GM18858 (cell line): ENCODE measurements at regions not wholly inside any gene's neighbourhood (a gene's known extent, or its start where the extent isn't known, plus 50 kb on each side); places are given as distances from the start of the nearest gene placed in this dataset.

Source experiments
- ATAC-seq: cut with Tn5 transposase; IDR thresholded peaks from one replicate; pipeline ENCODE4 v1.9.1; 2021; ENCODE audit not compliant: unreplicated experiment

GRCh38 chr4:140316799-140317198 is 56.6 kb upstream of the SCOC start:
- ATAC-seq = no peak

- ATAC-seq = no peak
Observed at GRCh38 chr4:140315970-140316369, 57.5 kb upstream of the SCOC start.

- no peak for ATAC-seq
Observed at GRCh38 chr4:140315438-140315837, 58.0 kb upstream of the SCOC start.

- ATAC-seq = no peak
Observed at GRCh38 chr4:140315019-140315418, 58.4 kb upstream of the SCOC start.

GRCh38 chr4:140312100-140312499 is 61.3 kb upstream of the SCOC start:
- ATAC-seq = no peak

GRCh38 chr4:140311257-140311835 is 62.1 kb upstream of the SCOC start:
- no peak for ATAC-seq

GRCh38 chr4:140309124-140309870 is 64.1 kb upstream of the SCOC start:
- no peak for ATAC-seq

- no peak for ATAC-seq
Observed at GRCh38 chr4:140308366-140309123, 64.9 kb upstream of the SCOC start.

GRCh38 chr4:140305053-140305452 is 68.4 kb upstream of the SCOC start:
- no peak for ATAC-seq

DNA sequence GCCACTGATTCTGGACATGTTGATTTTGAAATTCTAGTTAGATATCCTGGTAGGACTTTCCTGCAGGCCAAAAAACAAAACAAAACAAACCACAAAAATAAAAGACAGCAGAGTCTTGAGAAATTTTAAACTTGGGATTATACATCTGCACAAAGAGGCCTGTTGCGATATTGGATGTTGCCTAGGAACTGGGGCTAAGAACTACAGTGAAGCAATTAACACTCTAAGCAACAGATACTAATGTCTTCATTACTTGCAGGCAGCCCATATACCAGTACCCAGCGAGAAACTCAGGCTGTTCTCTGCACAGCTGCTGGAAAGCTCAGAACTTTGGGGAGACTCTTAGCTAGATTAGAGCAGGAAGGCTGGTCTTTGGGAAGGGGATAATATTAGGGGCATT is 69.1 kb upstream of the SCOC start:
- no peak for ATAC-seq

- ATAC-seq = no peak
Observed at GRCh38 chr4:140302151-140302859, 71.1 kb upstream of the SCOC start.

DNA sequence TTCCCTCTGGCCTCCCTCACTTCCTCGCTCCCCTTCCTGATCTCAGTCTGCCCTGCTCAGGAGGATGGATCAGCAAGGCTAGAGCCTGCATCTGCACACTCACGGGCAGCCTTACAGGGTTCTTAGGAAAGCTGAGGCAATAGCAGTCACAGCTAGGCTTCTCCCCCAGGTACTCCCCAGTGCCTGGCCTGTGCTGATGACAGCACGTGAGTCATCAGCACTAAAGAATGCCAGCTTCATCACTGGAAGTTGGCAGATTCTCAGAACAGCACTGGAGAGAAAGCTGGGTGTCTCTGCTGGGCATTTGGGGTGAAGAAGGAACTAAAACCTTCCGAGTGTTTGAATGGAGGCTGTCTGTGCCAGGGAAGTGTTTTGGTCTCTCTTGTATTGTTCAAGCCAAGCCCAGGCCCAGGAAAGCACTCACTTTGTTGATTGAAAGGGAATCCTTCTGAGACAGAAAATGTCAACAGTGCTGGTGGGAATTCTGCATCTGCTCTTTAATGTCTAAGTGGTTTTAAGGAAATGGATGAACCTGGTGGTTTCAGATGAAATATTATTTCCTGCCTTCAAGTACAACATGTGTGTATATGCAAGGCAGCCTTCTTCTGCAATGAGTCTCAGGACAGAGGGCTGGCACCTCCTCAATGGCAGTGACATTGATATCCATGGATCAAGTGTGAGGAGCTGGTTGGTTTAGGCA is 73.0 kb upstream of the SCOC start:
- ATAC-seq = no peak

DNA sequence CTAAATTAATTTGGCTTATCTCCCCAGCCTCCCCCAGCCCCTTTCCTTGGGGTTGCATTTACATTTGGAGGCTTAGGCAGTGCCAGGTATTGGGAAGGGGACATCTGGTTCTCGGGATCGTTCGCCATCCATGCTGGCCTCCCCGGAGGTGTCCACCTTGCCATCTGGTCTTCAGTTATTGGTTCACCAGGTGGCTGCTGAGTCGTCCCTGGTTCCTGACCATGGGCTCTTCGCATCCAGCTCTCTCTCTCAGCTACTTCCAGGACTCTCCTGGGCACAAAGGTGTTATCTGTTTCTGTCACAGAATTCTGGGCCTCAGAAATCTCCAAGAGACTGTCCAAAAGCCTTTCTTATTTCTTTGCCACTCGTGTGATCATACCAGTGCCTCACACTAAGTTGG is 75.4 kb upstream of the SCOC start:
- no peak for ATAC-seq

DNA sequence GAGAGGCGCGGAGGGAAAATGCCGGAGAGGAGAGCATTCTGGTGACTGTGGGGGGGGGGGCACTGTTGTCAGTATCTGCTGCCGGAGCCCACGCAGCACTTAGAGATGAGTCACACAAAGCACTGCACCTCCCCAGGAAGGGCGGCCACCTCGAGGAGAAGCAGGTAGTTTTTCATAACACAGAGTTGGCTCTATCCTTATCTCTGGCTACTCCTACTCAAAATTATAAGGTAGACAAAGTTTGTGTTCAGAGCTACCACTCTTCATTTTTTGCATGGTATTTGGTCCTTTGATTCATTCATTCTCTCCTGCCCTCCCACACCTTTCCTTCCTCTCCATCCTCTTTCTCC is 76.2 kb upstream of the SCOC start:
- no peak for ATAC-seq

GRCh38 chr4:140296335-140297220 is 76.9 kb upstream of the SCOC start:
- no peak for ATAC-seq

- no peak for ATAC-seq
Observed at GRCh38 chr4:140293979-140294378, 79.5 kb upstream of the SCOC start.

- ATAC-seq = no peak
Observed at GRCh38 chr4:140291259-140291658, 82.2 kb upstream of the SCOC start.

DNA sequence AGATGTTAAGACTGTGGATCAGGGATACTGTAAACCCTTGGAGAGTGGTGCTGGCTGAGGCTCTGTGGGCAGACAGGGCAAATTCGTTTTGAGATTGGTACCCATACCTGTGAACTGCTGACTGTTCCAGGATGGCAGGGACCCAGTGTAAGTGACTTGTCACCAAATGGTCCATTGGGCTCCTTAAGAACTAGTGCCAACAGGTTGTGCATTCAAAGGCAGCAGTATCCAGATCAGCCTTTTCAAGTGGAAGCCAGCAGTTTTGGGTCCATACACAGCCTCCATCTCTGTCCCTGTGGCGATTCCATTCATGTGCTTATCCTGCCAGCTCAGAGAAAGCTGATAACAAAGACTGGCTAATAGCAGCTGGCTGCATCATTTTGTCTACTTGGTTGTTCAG is 84.0 kb upstream of the SCOC start:
- no peak for ATAC-seq

- ATAC-seq = no peak
Observed at GRCh38 chr4:140286456-140286855, 87.0 kb upstream of the SCOC start.

- no peak for ATAC-seq
Observed at GRCh38 chr4:140284456-140284855, 89.0 kb upstream of the SCOC start.
